Right renal pelvis (tissue), 4 donors: ENCODE measurements at regions not wholly inside any gene's neighbourhood (a gene's known extent, or its start where the extent isn't known, plus 50 kb on each side); places are given as distances from the start of the nearest gene placed in this dataset.

Source experiments
- DNase-seq, 4 donors: peaks; one replicate each; pipeline ENCODE4 v3.0.0-alpha.2; 2013; ENCODE audit warnings: low read depth in 4 of 4, low spot score in 3 of 4, missing footprints in 1 of 4

GRCh38 chr10:9621216-9621615 lies 1396.5 kb upstream of the CELF2 start:
- no peak for DNase-seq

GRCh38 chr10:9625304-9625703 lies 1392.4 kb upstream of the CELF2 start:
- no peak for DNase-seq

- DNase-seq: no peak
Measured at GRCh38 chr10:9634466-9634865, 1383.2 kb upstream of the CELF2 start.

GRCh38 chr10:9635691-9636090 lies 1382.0 kb upstream of the CELF2 start:
- no peak for DNase-seq

- no peak for DNase-seq
Measured at GRCh38 chr10:9636216-9636615, 1381.5 kb upstream of the CELF2 start.

DNA sequence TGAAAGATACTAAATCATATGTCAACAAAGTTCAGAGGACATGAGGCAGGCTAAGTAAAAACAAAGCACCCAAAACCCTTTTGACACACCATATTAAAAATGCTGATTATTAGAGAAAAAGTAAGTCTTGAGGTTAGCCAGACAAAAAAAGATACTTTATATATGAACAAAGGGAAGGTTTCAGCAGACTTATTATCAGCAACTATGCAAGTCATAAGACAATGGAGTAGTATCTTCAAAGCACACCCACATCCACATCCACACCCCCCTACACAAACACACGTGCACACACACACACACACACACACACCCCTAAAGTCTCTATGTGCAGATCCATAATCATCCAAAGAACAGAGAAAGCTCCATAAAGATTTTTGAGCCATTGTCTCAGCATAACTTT lies 1373.9 kb upstream of the CELF2 start:
- no peak for DNase-seq

- DNase-seq: no peak
Measured at GRCh38 chr10:9645404-9645803, 1372.3 kb upstream of the CELF2 start.

- DNase-seq: no peak
Measured at GRCh38 chr10:9645928-9646600, 1371.6 kb upstream of the CELF2 start.

GRCh38 chr10:9654261-9654660 lies 1363.4 kb upstream of the CELF2 start:
- no peak for DNase-seq

- no peak for DNase-seq
Measured at GRCh38 chr10:9656386-9656785, 1361.3 kb upstream of the CELF2 start.

- DNase-seq: no peak
Measured at GRCh38 chr10:9656996-9657395, 1360.7 kb upstream of the CELF2 start.

DNA sequence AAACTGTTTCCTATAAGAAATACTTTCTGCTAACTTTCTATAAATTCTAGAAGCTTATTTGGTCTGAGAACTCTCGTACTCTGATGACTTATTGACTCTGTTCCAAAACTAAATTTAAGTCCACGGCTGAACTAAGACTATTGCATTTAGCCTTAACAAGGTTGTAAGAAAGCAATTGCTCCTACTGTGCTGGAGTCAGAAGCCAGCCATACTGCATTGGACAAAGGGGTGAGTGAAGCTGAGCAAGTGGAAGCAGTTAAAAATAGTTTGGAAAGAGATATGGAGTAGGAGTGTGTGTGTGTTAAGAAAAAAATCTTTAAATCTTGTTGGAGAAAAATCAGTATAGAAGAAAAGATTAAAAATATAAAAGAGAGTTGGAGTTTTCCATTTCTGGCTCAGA lies 1360.1 kb upstream of the CELF2 start:
- DNase-seq: no peak

- no peak for DNase-seq
Measured at GRCh38 chr10:9668411-9668810, 1349.3 kb upstream of the CELF2 start.

DNA sequence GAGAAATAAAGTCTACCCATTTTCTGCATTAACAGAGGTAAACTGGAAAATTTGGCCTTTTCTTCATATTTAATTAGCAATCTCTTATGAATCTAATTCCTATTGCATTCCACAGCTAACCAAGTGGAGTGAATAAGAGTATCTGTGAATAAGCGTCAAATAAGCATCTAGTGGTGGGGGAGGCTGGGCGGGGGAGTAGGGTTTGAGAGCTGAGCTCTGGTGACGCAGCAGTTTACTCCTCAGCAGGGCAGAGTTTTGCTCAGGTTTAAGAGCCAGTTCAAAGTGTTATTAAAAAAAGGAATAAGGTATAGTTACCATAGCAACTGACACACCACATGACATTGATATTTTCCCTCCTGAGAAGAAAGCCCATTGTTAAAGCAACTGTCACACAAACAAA lies 1346.8 kb upstream of the CELF2 start:
- DNase-seq: peak in 2 of 4 donors; percentile 0 to 2

GRCh38 chr10:9681655-9682054 lies 1336.0 kb upstream of the CELF2 start:
- DNase-seq: no peak

DNA sequence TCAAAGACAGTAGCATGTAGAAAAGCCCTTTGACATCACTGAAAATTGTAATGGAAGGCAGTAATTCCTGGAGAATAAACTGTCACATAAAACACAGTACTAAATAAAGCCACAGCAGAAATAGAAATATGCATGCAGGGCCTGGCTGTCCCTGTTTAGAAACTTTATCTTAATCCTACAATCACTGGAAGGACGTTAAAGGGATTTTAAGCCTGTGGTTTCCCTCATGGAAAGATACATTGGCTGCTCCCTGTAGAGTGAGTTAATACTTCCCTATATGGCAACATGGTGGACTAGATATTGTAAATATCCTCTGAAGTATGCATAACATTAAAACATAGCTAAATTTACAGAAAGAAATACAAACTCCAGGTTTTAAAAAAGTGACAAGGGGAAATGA lies 1334.9 kb upstream of the CELF2 start:
- DNase-seq: no peak

GRCh38 chr10:9684186-9684585 lies 1333.5 kb upstream of the CELF2 start:
- DNase-seq: no peak

GRCh38 chr10:9685596-9685995 lies 1332.1 kb upstream of the CELF2 start:
- DNase-seq: no peak

DNA sequence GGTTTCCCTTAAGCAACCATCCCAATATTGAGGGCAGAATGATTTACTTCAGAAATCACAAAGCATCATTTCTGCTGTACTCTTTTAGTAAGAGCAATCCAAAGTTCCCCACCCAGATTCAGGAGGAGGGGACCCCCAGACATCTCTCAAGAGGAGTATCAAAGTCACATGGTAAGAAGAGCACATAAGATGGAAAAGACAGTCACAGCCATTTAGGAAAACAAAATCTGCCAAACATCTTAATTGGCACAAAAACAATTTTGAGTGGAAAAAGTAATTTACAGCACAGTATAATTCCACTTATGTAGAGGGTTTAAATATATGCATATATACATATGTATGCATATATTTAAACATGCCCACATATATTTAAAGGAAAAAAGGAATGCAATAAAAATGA lies 1329.0 kb upstream of the CELF2 start:
- no peak for DNase-seq

DNA sequence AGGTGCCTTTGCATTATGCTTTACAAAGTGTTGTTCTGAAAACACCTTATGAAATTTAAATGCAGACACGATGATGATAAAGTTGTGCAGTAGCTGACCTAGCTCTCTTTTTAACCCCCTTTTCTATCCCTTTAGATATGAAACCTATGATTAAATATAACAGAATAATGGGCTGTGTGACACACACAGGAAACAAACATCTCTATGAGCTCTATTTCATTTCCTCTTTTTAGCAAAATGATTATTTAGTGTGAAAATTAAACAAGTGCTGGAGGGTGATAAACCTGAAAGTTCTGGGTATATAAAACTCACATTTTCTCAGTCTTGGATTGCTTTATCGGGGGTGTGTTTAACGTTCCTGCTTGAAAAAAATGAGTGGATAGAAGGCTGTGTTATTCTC lies 1310.5 kb upstream of the CELF2 start:
- no peak for DNase-seq

DNA sequence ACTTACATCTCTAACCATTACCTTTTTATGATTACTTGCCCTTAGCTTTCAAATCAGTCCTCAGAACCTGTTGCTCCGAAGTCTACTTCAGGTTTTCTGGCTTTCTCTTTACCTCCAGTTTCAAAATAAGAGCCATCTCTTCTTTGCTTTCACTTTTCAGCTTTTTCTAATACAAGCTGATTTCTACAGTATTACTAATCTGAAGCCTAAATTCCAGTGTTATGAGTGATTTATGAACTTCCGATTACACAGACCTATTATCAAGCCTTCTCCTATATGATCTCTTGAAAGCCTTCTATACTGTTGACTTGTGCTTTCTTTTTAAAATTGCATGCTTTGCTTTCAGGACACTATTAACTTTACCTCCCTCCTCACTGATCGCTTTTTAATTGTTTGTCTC lies 1307.8 kb upstream of the CELF2 start:
- DNase-seq: no peak

DNA sequence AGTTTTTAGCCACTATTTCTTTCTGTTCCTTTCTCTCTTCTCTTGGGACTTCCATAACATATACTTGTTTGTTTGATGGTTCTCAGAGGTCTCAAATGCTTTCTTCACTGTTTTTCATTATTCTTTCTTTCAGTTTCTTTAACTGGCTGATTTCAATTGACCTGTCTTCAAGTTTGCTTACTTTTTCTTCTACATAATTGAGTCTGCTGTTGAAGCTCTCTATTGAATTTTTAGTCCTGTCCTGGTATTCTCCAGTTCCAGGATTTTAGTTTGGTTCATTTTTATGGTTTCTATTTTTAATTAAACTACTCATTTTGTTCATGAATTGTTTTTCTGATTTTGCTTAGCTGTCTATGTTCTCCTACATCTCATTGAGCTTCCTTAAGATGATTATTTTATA lies 1305.3 kb upstream of the CELF2 start:
- no peak for DNase-seq

- no peak for DNase-seq
Measured at GRCh38 chr10:9719246-9719645, 1298.4 kb upstream of the CELF2 start.
